Aorta (tissue), 5 donors: ENCODE measurements at regions not wholly inside any gene's neighbourhood (a gene's known extent, or its start where the extent isn't known, plus 50 kb on each side); places are given as distances from the start of the nearest gene placed in this dataset.
"Not testable (repeated sequence)": the region's sequence is repeated elsewhere in the genome, so short reads cannot be mapped to it uniquely, and the experiment has no call there.

Experiments used
- ATAC-seq: fragments of 200-7000 bp; cut with Tn5 transposase; one replicate; pipeline ENCODE4 v1.9.1; 2022; ENCODE audit warnings: moderate library complexity; ENCODE audit not compliant: low FRiP score
- DNase-seq, 2 donors: peaks; one replicate each; pipeline ENCODE4 v3.0.0-alpha.2; 2020
- H3K27ac ChIP-seq, 2 donors: one replicate each; pipeline ENCODE4 v1.5.1; 2013; ENCODE audit warnings: low read length in 2 of 2, mild to moderate bottlenecking in 2 of 2, moderate library complexity in 2 of 2, control low read depth in 1 of 2, inconsistent platforms in 1 of 2, low read depth in 1 of 2
- H3K27me3 ChIP-seq, 2 donors: one replicate each; pipeline ENCODE4 v1.6.1; 2013; ENCODE audit warnings: control low read depth in 1 of 2, low read length in 1 of 2, mild to moderate bottlenecking in 1 of 2, moderate library complexity in 1 of 2; ENCODE audit not compliant: insufficient read depth in 2 of 2, control insufficient read depth in 1 of 2
- H3K36me3 ChIP-seq, 2 donors: one replicate each; pipeline ENCODE4 v1.6.1; 2013; ENCODE audit warnings: control low read depth in 1 of 2, low read length in 1 of 2, mild to moderate bottlenecking in 1 of 2; ENCODE audit not compliant: insufficient read depth in 2 of 2, control insufficient read depth in 1 of 2
- H3K4me1 ChIP-seq, 2 donors: one replicate each; pipeline ENCODE4 v1.6.1; 2013; ENCODE audit warnings: low read length in 2 of 2, control low read depth in 1 of 2, mild to moderate bottlenecking in 1 of 2, moderate library complexity in 1 of 2; ENCODE audit not compliant: insufficient read depth in 2 of 2, control insufficient read depth in 1 of 2
- H3K4me3 ChIP-seq, 2 donors: one replicate each; pipeline ENCODE4 v1.5.1; 2013; ENCODE audit warnings: low read length in 2 of 2, control low read depth in 1 of 2, mild to moderate bottlenecking in 1 of 2
- H3K9me3 ChIP-seq: one replicate; pipeline ENCODE4 v1.6.1; 2013; ENCODE audit warnings: mild to moderate bottlenecking, low read length; ENCODE audit not compliant: control insufficient read depth
- WGBS, 2 donors: extraction: QIAGEN DNeasy Blood & Tissue Kit; methylation state at CpG; one replicate each; pipeline ENCODE4 v1.1.7; 2013; 5-methylcytosine and 5-hydroxymethylcytosine counted together
- intact Hi-C, 2 donors: fragments of 100-400 bp; cut with DNase I; formaldehyde crosslinking; loops; one replicate each; pipeline versions ENCODE4 v1.14.2 to v1.15.0; 2022
- donor health status: healthy with polysubstance abuse.
- donor health status: Bipolar disorder and iron deficiency.
- donor health status: DM: no; HTN: no; CAD: no.
- donor health status: DM: no; HTN: no; CAD: no.
- donor health status: DM: yes; HTN: yes; CAD: no.

DNA sequence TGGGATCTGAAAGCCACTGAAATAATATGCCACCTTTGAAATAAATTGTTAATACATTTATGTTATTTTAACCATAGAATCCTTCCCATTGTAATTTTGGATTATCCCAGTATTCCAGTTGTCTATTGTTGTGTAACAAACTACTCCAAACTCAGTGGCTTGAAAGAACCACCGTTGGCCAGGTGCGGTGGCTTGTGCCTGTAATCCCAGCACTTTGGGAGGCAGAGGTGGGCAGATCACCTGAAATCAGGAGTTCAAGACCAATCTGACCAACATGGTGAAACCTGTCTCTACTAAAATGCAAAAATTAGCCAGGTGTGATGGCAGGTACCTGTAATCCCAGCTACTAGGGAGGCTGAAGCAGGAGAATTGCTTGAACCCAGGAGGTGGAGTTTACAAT, 217.6 kb downstream of the IRX2 start:
- intact Hi-C loops, ATAC-seq, H3K4me1 ChIP-seq, DNase-seq, H3K27me3 ChIP-seq, H3K9me3 ChIP-seq, H3K36me3 ChIP-seq, H3K4me3 ChIP-seq, H3K27ac ChIP-seq: not testable (repeated sequence)
- 90 to 93% methylated on average over 2 of the region's 2 CpGs for WGBS, 2 donors

DNA sequence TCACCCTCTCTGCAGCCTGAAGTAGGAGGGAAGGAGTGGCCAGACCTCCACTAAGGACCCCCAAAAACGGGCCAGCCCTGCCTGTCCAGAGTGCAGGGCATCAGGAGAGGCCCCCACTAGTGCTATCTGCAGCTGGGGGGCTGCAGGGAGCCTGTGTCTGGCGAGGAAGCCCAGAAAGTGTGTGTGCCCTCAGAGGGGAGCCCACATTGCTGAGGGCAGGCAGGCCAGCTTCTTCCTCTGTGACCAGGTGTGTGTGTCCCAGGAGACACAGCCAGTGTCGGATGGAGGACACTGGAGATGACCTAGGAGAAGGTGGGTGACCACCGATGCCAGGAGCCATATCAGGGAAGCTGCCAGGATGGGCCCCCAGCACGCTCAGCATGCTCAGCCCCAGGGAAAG, 218.7 kb downstream of the IRX2 start:
- H3K27ac ChIP-seq = no peak overlapping the region
- no peaks in the 10 kb centered on the region for H3K36me3 ChIP-seq
- peaks cover 4% of the 10 kb centered on the region for H3K9me3 ChIP-seq
- no peak for ATAC-seq
- no peak for DNase-seq
- no peaks in the 10 kb centered on the region for H3K27me3 ChIP-seq
- no peak overlapping the region for H3K4me3 ChIP-seq
- H3K4me1 ChIP-seq = no peaks in the 10 kb centered on the region
- WGBS, 2 donors = 59 to 68% methylated on average over 5 of the region's 5 CpGs
- intact Hi-C loops = no loop called here

DNA sequence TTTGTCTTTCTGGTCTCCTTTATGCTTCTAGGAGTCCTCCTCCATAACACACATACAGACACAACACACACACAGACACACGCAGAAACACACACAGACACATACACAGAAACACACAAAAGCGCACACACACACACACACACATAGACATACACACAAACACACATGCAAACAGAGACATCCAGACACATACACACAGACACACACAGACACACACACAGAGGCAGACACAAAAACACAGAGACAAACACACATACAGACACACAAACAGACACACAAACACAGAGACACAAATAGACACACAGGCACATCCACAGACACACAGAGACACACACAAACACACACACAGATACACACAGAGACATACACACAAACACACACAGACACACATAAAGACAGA, 220.2 kb downstream of the IRX2 start:
- H3K9me3 ChIP-seq = peaks cover 4% of the 10 kb centered on the region
- no peaks in the 10 kb centered on the region for H3K27me3 ChIP-seq
- H3K4me1 ChIP-seq = no peaks in the 10 kb centered on the region
- no peak overlapping the region for H3K4me3 ChIP-seq
- no peaks in the 10 kb centered on the region for H3K36me3 ChIP-seq
- DNase-seq = no peak
- H3K27ac ChIP-seq = no peak overlapping the region
- 88 to 92% methylated on average over 2 of the region's 2 CpGs for WGBS, 2 donors
- intact Hi-C loops = no loop called here
- ATAC-seq = no peak

DNA sequence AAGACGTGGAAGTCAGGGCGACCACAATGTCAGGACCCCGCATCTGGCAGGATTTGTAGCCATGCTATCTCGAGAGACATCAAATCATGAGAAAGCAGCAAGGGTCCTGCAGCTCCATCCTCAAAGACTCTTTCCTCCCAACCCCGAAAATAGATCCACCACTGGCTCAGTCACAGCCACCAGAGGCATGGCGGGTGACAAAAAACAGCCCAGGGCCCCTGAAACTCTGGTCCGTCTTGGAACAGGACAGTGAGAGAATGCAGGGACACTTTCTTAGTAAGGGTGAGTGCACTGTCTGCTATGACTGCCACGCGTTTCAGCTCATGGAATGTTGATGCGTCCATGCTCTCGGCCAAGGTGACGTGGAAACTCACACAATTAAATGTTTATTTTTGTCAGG, 220.9 kb downstream of the IRX2 start:
- H3K9me3 ChIP-seq = peaks cover 4% of the 10 kb centered on the region
- H3K27me3 ChIP-seq = no peaks in the 10 kb centered on the region
- H3K4me1 ChIP-seq = no peaks in the 10 kb centered on the region
- ATAC-seq (no peak), DNase-seq (no peak)
- 53 to 63% methylated on average over 12 of the region's 12 CpGs for WGBS, 2 donors
- no peaks in the 10 kb centered on the region for H3K36me3 ChIP-seq
- no peak overlapping the region for H3K4me3 ChIP-seq
- H3K27ac ChIP-seq = no peak overlapping the region
- intact Hi-C loops = no loop called here

DNA sequence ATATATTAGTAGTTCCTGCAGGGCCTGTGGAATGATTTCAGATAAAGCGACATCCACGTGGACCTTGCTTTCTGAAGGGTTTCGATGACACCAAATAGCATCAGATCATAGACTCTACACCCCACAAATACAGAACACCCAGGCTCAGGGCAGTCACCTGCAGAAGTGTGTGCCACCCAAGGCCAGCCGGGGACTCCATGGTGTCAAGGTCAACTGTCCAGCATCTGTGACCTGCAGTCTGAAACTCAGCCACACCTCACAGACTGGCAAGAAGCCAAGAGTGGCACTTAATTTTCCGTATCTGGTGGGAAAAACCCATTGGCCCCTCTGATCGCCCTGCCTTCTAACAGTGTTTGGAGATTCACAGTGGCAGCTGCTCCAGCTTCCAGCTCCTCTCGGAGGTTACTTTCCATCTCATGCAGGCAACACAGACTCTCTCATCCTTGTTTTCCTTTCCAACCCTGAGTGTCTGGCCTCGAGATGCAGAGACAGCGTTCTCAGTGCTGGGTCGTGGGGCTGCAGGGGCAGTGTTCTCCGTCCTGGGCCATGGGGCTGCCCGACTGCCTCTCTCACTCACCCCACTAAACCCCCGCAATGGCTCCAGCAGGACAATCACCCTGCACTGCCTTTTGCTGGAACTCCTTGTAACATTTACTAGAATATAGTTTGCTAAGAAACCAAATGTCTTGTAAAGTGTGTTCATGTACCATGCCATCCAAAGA, 221.9 kb downstream of the IRX2 start:
- H3K27me3 ChIP-seq = no peaks in the 10 kb centered on the region
- ATAC-seq (no peak), DNase-seq (no peak)
- H3K9me3 ChIP-seq = peaks cover 3% of the 10 kb centered on the region
- no peaks in the 10 kb centered on the region for H3K36me3 ChIP-seq
- intact Hi-C loops = no loop called here
- 74 to 78% methylated on average over 13 of the region's 13 CpGs for WGBS, 2 donors
- H3K4me1 ChIP-seq = no peaks in the 10 kb centered on the region
- H3K27ac ChIP-seq = no peak overlapping the region
- no peak overlapping the region for H3K4me3 ChIP-seq

DNA sequence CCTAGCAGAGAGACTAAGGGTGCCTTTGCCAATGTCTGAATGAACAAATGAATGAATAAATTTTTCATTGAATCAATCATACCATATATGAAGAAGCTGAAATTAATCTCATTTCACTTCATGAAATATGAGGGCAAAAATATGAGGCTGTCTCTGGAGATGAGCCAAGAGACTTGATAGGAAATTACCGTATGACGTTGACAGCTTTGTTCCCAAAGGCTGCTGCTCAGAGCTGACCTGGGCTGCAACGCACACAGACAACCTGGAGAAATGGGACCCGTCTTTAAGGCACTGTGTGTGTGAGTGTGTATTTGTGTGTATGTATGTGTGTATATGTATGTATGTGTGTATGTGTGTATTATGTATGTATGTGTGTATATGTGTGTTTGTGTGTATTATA, 226.1 kb downstream of the IRX2 start:
- no peak overlapping the region for H3K4me3 ChIP-seq
- intact Hi-C loops = no loop called here
- H3K4me1 ChIP-seq = no peaks in the 10 kb centered on the region
- DNase-seq (no peak), ATAC-seq (no peak)
- H3K9me3 ChIP-seq = no peaks in the 10 kb centered on the region
- no peaks in the 10 kb centered on the region for H3K36me3 ChIP-seq
- H3K27me3 ChIP-seq = no peaks in the 10 kb centered on the region
- H3K27ac ChIP-seq = no peak overlapping the region
- WGBS, 2 donors = 49 to 53% methylated on average over 4 of the region's 4 CpGs

DNA sequence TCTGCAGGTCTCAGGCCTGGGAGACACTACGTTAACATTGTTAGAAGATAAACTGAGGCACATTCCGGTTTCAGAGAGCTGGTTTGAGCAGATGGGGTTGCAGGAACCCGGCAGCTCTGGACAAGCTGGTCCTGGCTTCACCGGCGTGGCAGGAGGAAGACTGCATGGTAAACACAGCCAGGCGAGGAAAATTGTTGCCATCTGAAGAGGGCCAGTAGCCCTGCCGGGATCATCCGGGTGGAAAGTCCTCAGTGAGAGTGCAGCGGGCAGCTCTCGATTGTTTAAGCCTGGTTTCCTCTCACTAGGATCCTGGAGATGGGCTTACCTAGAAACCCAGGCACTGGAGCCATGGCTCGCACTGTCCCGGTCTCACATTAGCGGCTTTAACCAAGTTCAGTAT, 226.9 kb downstream of the IRX2 start:
- Histone ChIP-seq H3K4me3 (no peak overlapping the region), H3K4me1 (no peaks in the 10 kb centered on the region), H3K27me3 (no peaks in the 10 kb centered on the region), H3K36me3 (no peaks in the 10 kb centered on the region), H3K9me3 (no peaks in the 10 kb centered on the region), H3K27ac (no peak overlapping the region)
- DNase-seq (no peak), ATAC-seq (no peak)
- 85 to 87% methylated on average over 13 of the region's 13 CpGs for WGBS, 2 donors
- intact Hi-C loops = no loop called here

DNA sequence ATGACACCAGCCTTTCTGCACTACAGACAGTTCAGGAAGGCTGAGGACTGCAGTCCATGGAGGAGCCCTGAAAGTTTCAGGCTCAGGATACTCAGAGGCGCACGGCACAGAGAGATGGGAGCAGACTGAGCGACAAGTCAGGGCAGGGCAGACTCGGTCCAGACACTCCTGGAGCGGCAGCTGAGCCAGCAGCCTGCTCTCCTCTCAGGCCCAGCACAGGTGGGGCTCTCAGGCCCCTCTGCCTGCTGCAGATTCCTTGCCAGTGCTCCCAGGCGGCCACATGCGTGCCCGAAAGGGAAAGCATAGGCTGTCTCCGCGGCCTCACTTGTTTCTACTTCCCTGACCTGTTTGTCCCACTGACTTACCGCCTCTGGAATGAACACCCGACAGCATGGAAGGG, 228.3 kb downstream of the IRX2 start:
- no peaks in the 10 kb centered on the region for H3K27me3 ChIP-seq
- H3K9me3 ChIP-seq = no peaks in the 10 kb centered on the region
- intact Hi-C loops = no loop called here
- H3K4me3 ChIP-seq = no peak overlapping the region
- no peaks in the 10 kb centered on the region for H3K4me1 ChIP-seq
- ATAC-seq (no peak), DNase-seq (no peak)
- WGBS, 2 donors = 79 to 81% methylated on average over 12 of the region's 12 CpGs
- H3K36me3 ChIP-seq = no peaks in the 10 kb centered on the region
- no peak overlapping the region for H3K27ac ChIP-seq

DNA sequence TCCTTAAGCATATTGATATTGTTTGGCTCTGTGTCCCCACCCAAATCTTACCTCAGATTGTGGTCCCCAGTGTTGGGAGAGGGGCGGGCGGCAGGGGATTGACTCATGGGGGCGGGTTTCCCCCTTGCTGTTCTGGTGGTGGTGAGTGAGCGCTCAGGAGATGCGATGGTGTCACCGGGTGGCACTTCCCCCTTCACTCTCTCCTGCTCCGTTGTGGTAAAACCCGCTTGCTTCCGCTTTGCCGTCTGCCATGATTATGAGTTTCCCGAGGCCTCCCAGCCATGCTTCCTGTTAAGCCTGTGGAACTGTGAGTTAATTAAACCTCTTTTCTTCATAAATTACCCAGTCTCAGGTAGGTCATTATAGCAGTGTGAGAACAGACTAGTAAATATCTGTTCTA, 229.1 kb downstream of the IRX2 start:
- ATAC-seq (no peak), DNase-seq (no peak)
- H3K27ac ChIP-seq = no peak overlapping the region
- H3K36me3 ChIP-seq = no peaks in the 10 kb centered on the region
- intact Hi-C loops = no loop called here
- 78 to 83% methylated on average over 11 of the region's 11 CpGs for WGBS, 2 donors
- no peaks in the 10 kb centered on the region for H3K4me1 ChIP-seq
- no peaks in the 10 kb centered on the region for H3K27me3 ChIP-seq
- no peak overlapping the region for H3K4me3 ChIP-seq
- no peaks in the 10 kb centered on the region for H3K9me3 ChIP-seq
